DMS53 treated with DMSO at 0.1 percent for 48 hours (cell line): ENCODE measurements at regions not wholly inside any gene's neighbourhood (a gene's known extent, or its start where the extent isn't known, plus 50 kb on each side); places are given as distances from the start of the nearest gene placed in this dataset.

Source experiments
- DNase-seq: peaks from one replicate; lab custom pipeline; 2025; ENCODE audit not compliant: unreplicated experiment; lab: John Stamatoyannopoulos, UW

GRCh38 chr2:117512307-117512706, 302.2 kb upstream of the DDX18 start:
- DNase-seq = no peak

- DNase-seq = no peak
Observed at GRCh38 chr2:117514371-117514770, 300.1 kb upstream of the DDX18 start.

- DNase-seq = no peak
Observed at GRCh38 chr2:117519238-117519637, 295.3 kb upstream of the DDX18 start.

- no peak for DNase-seq
Observed at GRCh38 chr2:117519721-117520120, 294.8 kb upstream of the DDX18 start.

- DNase-seq = peak; percentile 83
Observed at GRCh38 chr2:117523267-117523666, 291.2 kb upstream of the DDX18 start.

GRCh38 chr2:117523711-117524238, 290.7 kb upstream of the DDX18 start:
- DNase-seq = peak; percentile 34

GRCh38 chr2:117536139-117536538, 278.4 kb upstream of the DDX18 start:
- no peak for DNase-seq

- DNase-seq = no peak
Observed at GRCh38 chr2:117537032-117537431, 277.5 kb upstream of the DDX18 start.

GRCh38 chr2:117551858-117552257, 262.6 kb upstream of the DDX18 start:
- peak; percentile 26 for DNase-seq

- no peak for DNase-seq
Observed at GRCh38 chr2:117553448-117553847, 261.0 kb upstream of the DDX18 start.

GRCh38 chr2:117555965-117556364, 258.5 kb upstream of the DDX18 start:
- DNase-seq = no peak

- no peak for DNase-seq
Observed at GRCh38 chr2:117557626-117558025, 256.9 kb upstream of the DDX18 start.

GRCh38 chr2:117562654-117563053, 251.8 kb upstream of the DDX18 start:
- DNase-seq = no peak

- DNase-seq = no peak
Observed at GRCh38 chr2:117571590-117572349, 242.7 kb upstream of the DDX18 start.

GRCh38 chr2:117587310-117587709, 227.2 kb upstream of the DDX18 start:
- DNase-seq = no peak

- DNase-seq = no peak
Observed at GRCh38 chr2:117603060-117603459, 211.4 kb upstream of the DDX18 start.

GRCh38 chr2:117603567-117603966, 210.9 kb upstream of the DDX18 start:
- DNase-seq = no peak

- DNase-seq = no peak
Observed at GRCh38 chr2:117607202-117607601, 207.3 kb upstream of the DDX18 start.

- DNase-seq = no peak
Observed at GRCh38 chr2:117613101-117613500, 201.4 kb upstream of the DDX18 start.

GRCh38 chr2:117614296-117614695, 200.2 kb upstream of the DDX18 start:
- no peak for DNase-seq

GRCh38 chr2:117614823-117615534, 199.5 kb upstream of the DDX18 start:
- no peak for DNase-seq

GRCh38 chr2:117618607-117619006, 195.9 kb upstream of the DDX18 start:
- DNase-seq = no peak
